ENCODE measurements at regions not wholly inside any gene's neighbourhood (a gene's known extent, or its start where the extent isn't known, plus 50 kb on each side); places are given as distances from the start of the nearest gene placed in this dataset.

DNA sequence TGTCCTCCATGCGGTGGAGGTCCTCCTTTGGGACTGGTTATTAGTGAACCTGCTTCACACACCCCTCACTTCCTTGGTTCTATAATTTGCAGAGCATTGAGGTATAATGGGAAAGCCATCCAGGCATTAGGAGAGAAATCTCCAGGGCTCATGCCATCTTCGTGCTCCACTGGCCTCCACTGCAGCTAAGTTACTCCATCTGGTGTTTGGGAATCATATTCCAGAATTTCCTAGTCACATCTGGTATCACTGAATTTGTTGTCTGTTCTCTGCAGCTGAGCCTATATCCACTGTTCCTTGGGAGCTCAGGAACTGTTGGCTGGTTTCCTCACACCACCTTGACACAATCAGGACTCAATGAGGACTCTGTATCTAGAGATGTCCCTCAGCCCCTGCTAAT is 173.0 kb upstream of the TSHZ2 start:
- H3K4me1 Mint-ChIP-seq (ENCODE audit: low read depth): no peaks in the 10 kb centered on the region
- H3K9me3 Mint-ChIP-seq (ENCODE audit: low read depth): peaks cover 3% of the 10 kb centered on the region
- TF ChIP-seq, protein P1, sequence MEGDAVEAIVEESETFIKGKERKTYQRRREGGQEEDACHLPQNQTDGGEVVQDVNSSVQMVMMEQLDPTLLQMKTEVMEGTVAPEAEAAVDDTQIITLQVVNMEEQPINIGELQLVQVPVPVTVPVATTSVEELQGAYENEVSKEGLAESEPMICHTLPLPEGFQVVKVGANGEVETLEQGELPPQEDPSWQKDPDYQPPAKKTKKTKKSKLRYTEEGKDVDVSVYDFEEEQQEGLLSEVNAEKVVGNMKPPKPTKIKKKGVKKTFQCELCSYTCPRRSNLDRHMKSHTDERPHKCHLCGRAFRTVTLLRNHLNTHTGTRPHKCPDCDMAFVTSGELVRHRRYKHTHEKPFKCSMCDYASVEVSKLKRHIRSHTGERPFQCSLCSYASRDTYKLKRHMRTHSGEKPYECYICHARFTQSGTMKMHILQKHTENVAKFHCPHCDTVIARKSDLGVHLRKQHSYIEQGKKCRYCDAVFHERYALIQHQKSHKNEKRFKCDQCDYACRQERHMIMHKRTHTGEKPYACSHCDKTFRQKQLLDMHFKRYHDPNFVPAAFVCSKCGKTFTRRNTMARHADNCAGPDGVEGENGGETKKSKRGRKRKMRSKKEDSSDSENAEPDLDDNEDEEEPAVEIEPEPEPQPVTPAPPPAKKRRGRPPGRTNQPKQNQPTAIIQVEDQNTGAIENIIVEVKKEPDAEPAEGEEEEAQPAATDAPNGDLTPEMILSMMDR (IDR thresholded peaks at IDR 0.05): no peak
- H3K36me3 Mint-ChIP-seq (ENCODE audit: low read depth): no peaks in the 10 kb centered on the region
- peaks cover under 1% of the 10 kb centered on the region for H3K27me3 Mint-ChIP-seq (ENCODE audit: low read depth)
- H3K27ac Mint-ChIP-seq (ENCODE audit: unreplicated experiment): no peak overlapping the region
- no peak for DNase-seq (ENCODE audit: low spot score)
- H3K4me3 Mint-ChIP-seq (ENCODE audit: unreplicated experiment): no peak overlapping the region

DNA sequence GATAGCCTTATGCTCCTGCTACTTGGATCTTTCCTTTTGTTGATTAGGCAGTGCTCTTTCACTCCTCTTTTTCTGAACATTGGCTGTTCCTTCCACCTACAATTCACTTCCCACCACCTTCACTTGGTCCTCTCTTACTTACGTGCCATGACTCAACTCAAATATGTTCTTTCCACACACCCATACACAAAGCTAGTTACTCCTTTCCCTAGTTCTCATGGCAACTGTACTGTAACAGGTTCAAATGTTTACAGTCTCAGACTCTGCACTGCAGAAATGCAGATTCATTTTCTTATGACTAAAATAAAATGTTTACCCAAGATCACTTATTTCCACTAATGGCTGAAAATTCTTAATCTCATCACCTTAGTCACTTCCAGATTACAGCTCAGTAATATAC is 174.0 kb upstream of the TSHZ2 start:
- Mint-ChIP-seq H3K27ac (ENCODE audit: unreplicated experiment) (no peak overlapping the region), H3K36me3 (ENCODE audit: low read depth) (no peaks in the 10 kb centered on the region), H3K9me3 (ENCODE audit: low read depth) (peaks cover 3% of the 10 kb centered on the region), H3K4me1 (ENCODE audit: low read depth) (no peaks in the 10 kb centered on the region), H3K27me3 (ENCODE audit: low read depth) (peaks cover 2% of the 10 kb centered on the region), H3K4me3 (ENCODE audit: unreplicated experiment) (no peak overlapping the region)
- TF ChIP-seq, protein P1 (IDR thresholded peaks at IDR 0.05): no peak
- DNase-seq (ENCODE audit: low spot score): no peak

DNA sequence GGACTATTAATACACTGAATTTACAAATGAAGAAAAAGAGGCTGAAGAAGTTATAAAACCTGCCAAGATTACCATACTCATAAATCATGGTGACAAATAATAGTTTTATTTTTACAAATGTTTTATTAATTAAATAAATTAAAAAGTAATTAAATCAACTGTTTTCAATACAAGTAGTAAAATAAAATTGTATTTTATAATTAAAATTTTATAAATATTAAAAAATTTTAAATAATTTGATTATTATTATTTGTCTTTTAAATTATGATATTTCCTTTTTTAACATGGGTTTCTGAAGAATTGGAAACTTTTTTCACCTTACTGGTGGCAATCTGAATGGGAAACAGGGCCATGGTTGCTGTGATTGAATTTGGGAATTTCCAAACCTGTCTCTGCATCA is 177.3 kb upstream of the TSHZ2 start:
- no peaks in the 10 kb centered on the region for H3K36me3 Mint-ChIP-seq (ENCODE audit: low read depth)
- H3K27me3 Mint-ChIP-seq (ENCODE audit: low read depth): peaks cover 4% of the 10 kb centered on the region
- TF ChIP-seq, protein P1 (IDR thresholded peaks at IDR 0.05): no peak
- no peak overlapping the region for H3K4me3 Mint-ChIP-seq (ENCODE audit: unreplicated experiment)
- H3K27ac Mint-ChIP-seq (ENCODE audit: unreplicated experiment): no peak overlapping the region
- no peaks in the 10 kb centered on the region for H3K4me1 Mint-ChIP-seq (ENCODE audit: low read depth)
- peaks cover 3% of the 10 kb centered on the region for H3K9me3 Mint-ChIP-seq (ENCODE audit: low read depth)
- no peak for DNase-seq (ENCODE audit: low spot score)

- TF ChIP-seq, protein P1 (IDR thresholded peaks at IDR 0.05): no peak
- DNase-seq (ENCODE audit: low spot score): no peak
- Mint-ChIP-seq H3K4me3 (ENCODE audit: unreplicated experiment) (no peak overlapping the region), H3K36me3 (ENCODE audit: low read depth) (no peaks in the 10 kb centered on the region), H3K4me1 (ENCODE audit: low read depth) (no peaks in the 10 kb centered on the region), H3K27ac (ENCODE audit: unreplicated experiment) (no peak overlapping the region), H3K27me3 (ENCODE audit: low read depth) (peaks cover 4% of the 10 kb centered on the region), H3K9me3 (ENCODE audit: low read depth) (peaks cover 3% of the 10 kb centered on the region)
Observed at GRCh38 chr20:52793339-52793963, 178.7 kb upstream of the TSHZ2 start.

DNA sequence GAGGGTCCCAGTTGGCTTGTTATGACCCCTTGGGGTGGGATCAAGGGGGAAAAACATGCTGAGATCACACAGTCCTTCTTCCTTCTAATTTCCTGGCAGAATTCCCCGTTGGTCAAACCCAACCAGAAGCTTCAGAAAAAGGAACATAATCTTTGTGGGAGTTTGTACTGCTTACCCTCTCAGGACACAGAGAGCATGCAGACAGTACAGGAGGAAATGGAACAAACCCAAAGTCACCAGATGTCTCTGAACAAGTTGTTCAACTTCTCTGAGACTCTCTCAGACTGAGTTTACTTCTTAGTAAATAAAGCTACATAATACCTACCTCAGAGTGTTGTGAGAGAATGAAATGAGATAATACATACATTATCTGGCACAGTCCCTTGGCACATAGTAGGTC is 181.1 kb upstream of the TSHZ2 start:
- H3K36me3 Mint-ChIP-seq (ENCODE audit: low read depth): no peaks in the 10 kb centered on the region
- DNase-seq (ENCODE audit: low spot score): no peak
- TF ChIP-seq, protein P1 (IDR thresholded peaks at IDR 0.05): no peak
- H3K4me1 Mint-ChIP-seq (ENCODE audit: low read depth): no peaks in the 10 kb centered on the region
- peaks cover 4% of the 10 kb centered on the region for H3K27me3 Mint-ChIP-seq (ENCODE audit: low read depth)
- H3K4me3 Mint-ChIP-seq (ENCODE audit: unreplicated experiment): no peak overlapping the region
- H3K27ac Mint-ChIP-seq (ENCODE audit: unreplicated experiment): no peak overlapping the region
- H3K9me3 Mint-ChIP-seq (ENCODE audit: low read depth): no peaks in the 10 kb centered on the region
